Ishikawa (cell line): ENCODE measurements at regions not wholly inside any gene's neighbourhood (a gene's known extent, or its start where the extent isn't known, plus 50 kb on each side); places are given as distances from the start of the nearest gene placed in this dataset.

Experiments
- CEBPB ChIP-seq: IDR thresholded peaks from 2 replicates; pipeline ENCODE4 v1.6.1; 2012
- CREB1 ChIP-seq: IDR thresholded peaks from 2 replicates; pipeline ENCODE4 v1.6.1; 2012; ENCODE audit warnings: low read depth
- EGR1 ChIP-seq: IDR thresholded peaks from 2 replicates; pipeline ENCODE4 v1.6.1; 2012
- EP300 ChIP-seq: IDR thresholded peaks from 2 replicates; pipeline ENCODE4 v1.6.1; 2012; ENCODE audit warnings: borderline replicate concordance
- TAF1 ChIP-seq: IDR thresholded peaks from 2 replicates; pipeline ENCODE4 v1.6.1; 2012; ENCODE audit warnings: low read depth, mild to moderate bottlenecking
- TCF12 ChIP-seq: IDR thresholded peaks from 2 replicates; pipeline ENCODE4 v1.6.1; 2012; ENCODE audit warnings: low read depth
- TEAD4 ChIP-seq: IDR thresholded peaks from 2 replicates; pipeline ENCODE4 v1.6.1; 2012
- YY1 ChIP-seq: IDR thresholded peaks from 2 replicates; pipeline ENCODE4 v1.6.1; 2012; ENCODE audit warnings: low read depth
- ZBTB7A ChIP-seq: IDR thresholded peaks from 2 replicates; pipeline ENCODE4 v1.6.1; 2012; ENCODE audit warnings: low read depth
- TF ChIP-seq, protein P1 (sequence below): IDR thresholded peaks from 2 replicates; pipeline ENCODE4 v1.6.1; 2012
- TF ChIP-seq, protein P2 (sequence below): IDR thresholded peaks from 2 replicates; pipeline ENCODE4 v1.6.1; 2012; ENCODE audit warnings: low read depth, mild to moderate bottlenecking
- TF ChIP-seq, protein P3 (sequence below): IDR thresholded peaks from 2 replicates; pipeline ENCODE4 v1.6.1; 2012

DNA sequence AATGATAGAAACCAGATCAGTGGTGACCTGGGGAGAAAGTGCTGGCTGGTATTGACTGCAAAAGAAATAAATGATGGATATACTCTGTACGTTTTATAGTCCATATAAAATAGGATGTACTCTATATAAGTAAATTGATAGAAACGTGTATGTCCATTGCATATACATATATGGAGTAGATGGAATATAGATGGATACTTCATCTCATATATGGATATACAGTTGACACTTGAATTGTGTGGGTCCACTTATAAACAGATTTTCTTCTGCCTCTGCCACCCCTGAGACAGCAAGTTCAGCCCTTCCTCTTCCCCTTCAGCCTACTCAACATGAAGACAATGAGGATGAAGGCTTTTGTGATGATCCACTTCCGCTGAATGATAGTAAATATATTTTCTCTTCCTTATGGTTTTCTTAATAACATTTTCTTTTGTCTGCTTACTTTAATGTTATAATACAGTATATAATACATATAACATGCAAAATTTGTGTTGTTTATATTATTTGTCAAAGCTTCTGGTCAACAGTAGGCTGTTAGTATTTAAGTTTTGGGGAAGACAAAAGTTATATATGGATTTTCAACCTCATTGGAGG is 76.1 kb upstream of the MYCN start:
- TF ChIP-seq EGR1 (no peak), EP300 (no peak), ZBTB7A (no peak), CEBPB (no peak), TAF1 (no peak), CREB1 (no peak), TCF12 (no peak), TEAD4 (no peak), YY1 (no peak)
- TF ChIP-seq, protein P1, sequence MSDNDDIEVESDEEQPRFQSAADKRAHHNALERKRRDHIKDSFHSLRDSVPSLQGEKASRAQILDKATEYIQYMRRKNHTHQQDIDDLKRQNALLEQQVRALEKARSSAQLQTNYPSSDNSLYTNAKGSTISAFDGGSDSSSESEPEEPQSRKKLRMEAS = no peak
- TF ChIP-seq, protein P2, sequence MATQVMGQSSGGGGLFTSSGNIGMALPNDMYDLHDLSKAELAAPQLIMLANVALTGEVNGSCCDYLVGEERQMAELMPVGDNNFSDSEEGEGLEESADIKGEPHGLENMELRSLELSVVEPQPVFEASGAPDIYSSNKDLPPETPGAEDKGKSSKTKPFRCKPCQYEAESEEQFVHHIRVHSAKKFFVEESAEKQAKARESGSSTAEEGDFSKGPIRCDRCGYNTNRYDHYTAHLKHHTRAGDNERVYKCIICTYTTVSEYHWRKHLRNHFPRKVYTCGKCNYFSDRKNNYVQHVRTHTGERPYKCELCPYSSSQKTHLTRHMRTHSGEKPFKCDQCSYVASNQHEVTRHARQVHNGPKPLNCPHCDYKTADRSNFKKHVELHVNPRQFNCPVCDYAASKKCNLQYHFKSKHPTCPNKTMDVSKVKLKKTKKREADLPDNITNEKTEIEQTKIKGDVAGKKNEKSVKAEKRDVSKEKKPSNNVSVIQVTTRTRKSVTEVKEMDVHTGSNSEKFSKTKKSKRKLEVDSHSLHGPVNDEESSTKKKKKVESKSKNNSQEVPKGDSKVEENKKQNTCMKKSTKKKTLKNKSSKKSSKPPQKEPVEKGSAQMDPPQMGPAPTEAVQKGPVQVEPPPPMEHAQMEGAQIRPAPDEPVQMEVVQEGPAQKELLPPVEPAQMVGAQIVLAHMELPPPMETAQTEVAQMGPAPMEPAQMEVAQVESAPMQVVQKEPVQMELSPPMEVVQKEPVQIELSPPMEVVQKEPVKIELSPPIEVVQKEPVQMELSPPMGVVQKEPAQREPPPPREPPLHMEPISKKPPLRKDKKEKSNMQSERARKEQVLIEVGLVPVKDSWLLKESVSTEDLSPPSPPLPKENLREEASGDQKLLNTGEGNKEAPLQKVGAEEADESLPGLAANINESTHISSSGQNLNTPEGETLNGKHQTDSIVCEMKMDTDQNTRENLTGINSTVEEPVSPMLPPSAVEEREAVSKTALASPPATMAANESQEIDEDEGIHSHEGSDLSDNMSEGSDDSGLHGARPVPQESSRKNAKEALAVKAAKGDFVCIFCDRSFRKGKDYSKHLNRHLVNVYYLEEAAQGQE = no peak
- TF ChIP-seq, protein P3, sequence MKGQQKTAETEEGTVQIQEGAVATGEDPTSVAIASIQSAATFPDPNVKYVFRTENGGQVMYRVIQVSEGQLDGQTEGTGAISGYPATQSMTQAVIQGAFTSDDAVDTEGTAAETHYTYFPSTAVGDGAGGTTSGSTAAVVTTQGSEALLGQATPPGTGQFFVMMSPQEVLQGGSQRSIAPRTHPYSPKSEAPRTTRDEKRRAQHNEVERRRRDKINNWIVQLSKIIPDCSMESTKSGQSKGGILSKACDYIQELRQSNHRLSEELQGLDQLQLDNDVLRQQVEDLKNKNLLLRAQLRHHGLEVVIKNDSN = no peak
